GM23338 (cell line): ENCODE measurements at regions not wholly inside any gene's neighbourhood (a gene's known extent, or its start where the extent isn't known, plus 50 kb on each side); places are given as distances from the start of the nearest gene placed in this dataset.

Experiments
- ATAC-seq: fragments of 200-7000 bp; cut with Tn5 transposase; 3 replicates; pipeline ENCODE4 v1.9.1; 2020
- DNase-seq: peaks from one replicate; pipeline ENCODE4 v3.0.0-alpha.2; 2015; ENCODE audit warnings: low spot score
- H2AFZ ChIP-seq: fragments of 200-600 bp; sonication (generic); 2 replicates; pipeline ENCODE4 v1.8.0; 2016; ENCODE audit warnings: antibody characterized with exemption, mild to moderate bottlenecking, moderate library complexity
- H3F3A ChIP-seq: fragments of 200-600 bp; sonication (generic); replicated peaks from 2 replicates; pipeline ENCODE4 v1.8.0; 2017; ENCODE audit warnings: antibody characterized with exemption, mixed run types, low read depth
- H3K27ac ChIP-seq: fragments of 200-600 bp; sonication (generic); 2 replicates; pipeline ENCODE4 v1.6.1; 2016; ENCODE audit warnings: low read depth
- H3K27me3 ChIP-seq: fragments of 200-600 bp; sonication (generic); 2 replicates; pipeline ENCODE4 v1.8.0; 2016; ENCODE audit warnings: mild to moderate bottlenecking, mixed run types, moderate library complexity; ENCODE audit not compliant: insufficient read depth
- H3K36me3 ChIP-seq: fragments of 200-600 bp; sonication (generic); 2 replicates; pipeline ENCODE4 v1.8.0; 2016; ENCODE audit warnings: mild to moderate bottlenecking; ENCODE audit not compliant: insufficient read depth
- H3K4me1 ChIP-seq: fragments of 200-600 bp; sonication (generic); 2 replicates; pipeline ENCODE4 v1.8.0; 2016; ENCODE audit warnings: mild to moderate bottlenecking, moderate library complexity; ENCODE audit not compliant: insufficient read depth
- H3K4me2 ChIP-seq: fragments of 200-600 bp; sonication (generic); 2 replicates; pipeline ENCODE4 v1.7.1; 2017; ENCODE audit warnings: mixed run types
- H3K4me3 ChIP-seq: fragments of 200-600 bp; sonication (generic); 2 replicates; pipeline ENCODE4 v1.6.1; 2016; ENCODE audit warnings: mixed run types
- H3K79me2 ChIP-seq: fragments of 200-600 bp; sonication (generic); replicated peaks from 2 replicates; pipeline ENCODE4 v1.8.0; 2017; ENCODE audit warnings: mild to moderate bottlenecking; ENCODE audit not compliant: insufficient read depth
- H3K9me2 ChIP-seq: fragments of 200-600 bp; sonication (generic); 2 replicates; pipeline ENCODE4 v1.8.0; 2017; ENCODE audit not compliant: insufficient read depth
- H4K20me1 ChIP-seq: fragments of 200-600 bp; sonication (generic); replicated peaks from 2 replicates; pipeline ENCODE4 v1.8.0; 2017; ENCODE audit warnings: mild to moderate bottlenecking; ENCODE audit not compliant: insufficient read depth
- H3K27ac Mint-ChIP-seq: 2 replicates; pipeline ENCODE4 v1.8.0; 2020; ENCODE audit warnings: inconsistent platforms, mild to moderate bottlenecking, moderate library complexity, mixed read lengths
- H3K27me3 Mint-ChIP-seq: 3 replicates; pipeline ENCODE4 v1.8.0; 2022; ENCODE audit warnings: low read depth, mild to moderate bottlenecking, moderate library complexity, mixed read lengths, inconsistent platforms; ENCODE audit not compliant: insufficient read depth, poor library complexity
- H3K36me3 Mint-ChIP-seq: 3 replicates; pipeline ENCODE4 v1.8.0; 2021; ENCODE audit warnings: low read depth, mild to moderate bottlenecking, inconsistent platforms, moderate library complexity, mixed read lengths
- H3K4me1 Mint-ChIP-seq: 3 replicates; pipeline ENCODE4 v1.8.0; 2020; ENCODE audit warnings: mild to moderate bottlenecking, inconsistent platforms, mixed read lengths
- H3K4me3 Mint-ChIP-seq: 3 replicates; pipeline ENCODE4 v1.8.0; 2021; ENCODE audit warnings: moderate library complexity, mild to moderate bottlenecking, inconsistent platforms, mixed read lengths
- H3K9me3 Mint-ChIP-seq: 3 replicates; pipeline ENCODE4 v1.8.0; 2020; ENCODE audit warnings: moderate library complexity, mild to moderate bottlenecking, inconsistent platforms, mixed read lengths
- ZNF331 ChIP-seq: fragments of 250-450 bp; sonication (Bioruptor Pico); IDR thresholded peaks from 2 replicates; pipeline ENCODE4 v1.5.0; 2020; ENCODE audit warnings: low read depth, mild to moderate bottlenecking, moderate library complexity
- TF ChIP-seq, protein P1 (sequence below): IDR thresholded peaks from one replicate; pipeline ENCODE4 v1.6.1; 2018; ENCODE audit warnings: antibody characterized with exemption; ENCODE audit not compliant: unreplicated experiment
- TF ChIP-seq, protein P2 (sequence below): IDR thresholded peaks from 2 replicates; pipeline ENCODE4 v1.6.1; 2016; ENCODE audit warnings: antibody characterized with exemption
- TF ChIP-seq, protein P3 (sequence below), 2 experiments: fragments of 200-600 bp in 1 of 2; sonication (generic) in 1 of 2; conservative IDR thresholded peaks; 2 replicates each; pipeline versions ENCODE4 v1.5.1 to v1.6.1; 2016 to 2017; ENCODE audit warnings: antibody characterized with exemption in 2 of 2, low read depth in 2 of 2, mild to moderate bottlenecking in 2 of 2, moderate library complexity in 1 of 2
- TF ChIP-seq, protein P4 (sequence below): fragments of 250-450 bp; sonication (Bioruptor Pico); IDR thresholded peaks from 2 replicates; pipeline ENCODE4 v1.5.0; 2020; ENCODE audit warnings: mild to moderate bottlenecking, moderate library complexity

DNA sequence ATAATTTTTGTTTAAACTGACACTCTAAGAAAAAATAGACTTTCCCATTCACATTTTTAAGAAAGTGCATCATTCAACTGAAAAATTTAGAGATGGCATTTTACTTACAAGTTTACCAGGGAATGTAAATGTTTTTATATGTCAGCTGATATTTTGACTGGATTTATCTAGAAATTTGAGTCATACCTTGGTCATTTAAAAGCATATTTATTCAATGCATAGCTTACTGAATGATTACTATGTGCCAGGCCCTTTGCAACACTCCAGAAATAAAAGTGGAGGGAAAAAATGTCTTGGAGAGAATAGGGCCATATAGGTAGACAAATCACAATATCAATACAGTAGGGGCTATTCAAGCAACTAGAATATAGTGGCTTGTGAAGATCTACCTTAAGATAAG lies 98.4 kb upstream of the FAM3C start (continued):
- TF ChIP-seq, protein P1, sequence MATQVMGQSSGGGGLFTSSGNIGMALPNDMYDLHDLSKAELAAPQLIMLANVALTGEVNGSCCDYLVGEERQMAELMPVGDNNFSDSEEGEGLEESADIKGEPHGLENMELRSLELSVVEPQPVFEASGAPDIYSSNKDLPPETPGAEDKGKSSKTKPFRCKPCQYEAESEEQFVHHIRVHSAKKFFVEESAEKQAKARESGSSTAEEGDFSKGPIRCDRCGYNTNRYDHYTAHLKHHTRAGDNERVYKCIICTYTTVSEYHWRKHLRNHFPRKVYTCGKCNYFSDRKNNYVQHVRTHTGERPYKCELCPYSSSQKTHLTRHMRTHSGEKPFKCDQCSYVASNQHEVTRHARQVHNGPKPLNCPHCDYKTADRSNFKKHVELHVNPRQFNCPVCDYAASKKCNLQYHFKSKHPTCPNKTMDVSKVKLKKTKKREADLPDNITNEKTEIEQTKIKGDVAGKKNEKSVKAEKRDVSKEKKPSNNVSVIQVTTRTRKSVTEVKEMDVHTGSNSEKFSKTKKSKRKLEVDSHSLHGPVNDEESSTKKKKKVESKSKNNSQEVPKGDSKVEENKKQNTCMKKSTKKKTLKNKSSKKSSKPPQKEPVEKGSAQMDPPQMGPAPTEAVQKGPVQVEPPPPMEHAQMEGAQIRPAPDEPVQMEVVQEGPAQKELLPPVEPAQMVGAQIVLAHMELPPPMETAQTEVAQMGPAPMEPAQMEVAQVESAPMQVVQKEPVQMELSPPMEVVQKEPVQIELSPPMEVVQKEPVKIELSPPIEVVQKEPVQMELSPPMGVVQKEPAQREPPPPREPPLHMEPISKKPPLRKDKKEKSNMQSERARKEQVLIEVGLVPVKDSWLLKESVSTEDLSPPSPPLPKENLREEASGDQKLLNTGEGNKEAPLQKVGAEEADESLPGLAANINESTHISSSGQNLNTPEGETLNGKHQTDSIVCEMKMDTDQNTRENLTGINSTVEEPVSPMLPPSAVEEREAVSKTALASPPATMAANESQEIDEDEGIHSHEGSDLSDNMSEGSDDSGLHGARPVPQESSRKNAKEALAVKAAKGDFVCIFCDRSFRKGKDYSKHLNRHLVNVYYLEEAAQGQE: no peak
- TF ChIP-seq ZNF331: no peak

DNA sequence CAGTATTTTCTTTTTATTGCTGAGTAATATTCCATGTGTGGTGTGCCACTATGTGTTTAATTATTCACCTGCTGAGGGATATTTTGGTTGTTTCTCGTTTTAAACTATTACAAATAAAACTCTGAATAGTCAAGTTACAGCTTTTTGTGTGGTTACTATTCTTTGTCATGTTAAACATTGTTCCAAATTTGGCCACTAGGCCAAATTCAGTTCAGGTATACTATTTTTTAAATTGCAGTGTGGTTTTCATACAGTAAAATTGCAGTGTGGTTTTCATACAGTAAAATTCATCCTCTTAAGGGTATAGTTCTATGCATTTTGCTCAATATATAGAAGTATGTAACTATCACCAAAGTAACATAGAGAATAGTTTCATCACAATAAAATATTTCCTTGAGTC lies 97.4 kb upstream of the FAM3C start:
- H2AFZ ChIP-seq: no peak overlapping the region
- H3F3A ChIP-seq: no peaks in the 10 kb centered on the region
- no peak overlapping the region for H3K4me3 ChIP-seq
- TF ChIP-seq, protein P2, sequence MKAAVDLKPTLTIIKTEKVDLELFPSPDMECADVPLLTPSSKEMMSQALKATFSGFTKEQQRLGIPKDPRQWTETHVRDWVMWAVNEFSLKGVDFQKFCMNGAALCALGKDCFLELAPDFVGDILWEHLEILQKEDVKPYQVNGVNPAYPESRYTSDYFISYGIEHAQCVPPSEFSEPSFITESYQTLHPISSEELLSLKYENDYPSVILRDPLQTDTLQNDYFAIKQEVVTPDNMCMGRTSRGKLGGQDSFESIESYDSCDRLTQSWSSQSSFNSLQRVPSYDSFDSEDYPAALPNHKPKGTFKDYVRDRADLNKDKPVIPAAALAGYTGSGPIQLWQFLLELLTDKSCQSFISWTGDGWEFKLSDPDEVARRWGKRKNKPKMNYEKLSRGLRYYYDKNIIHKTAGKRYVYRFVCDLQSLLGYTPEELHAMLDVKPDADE: no peak
- TF ChIP-seq, protein P3, sequence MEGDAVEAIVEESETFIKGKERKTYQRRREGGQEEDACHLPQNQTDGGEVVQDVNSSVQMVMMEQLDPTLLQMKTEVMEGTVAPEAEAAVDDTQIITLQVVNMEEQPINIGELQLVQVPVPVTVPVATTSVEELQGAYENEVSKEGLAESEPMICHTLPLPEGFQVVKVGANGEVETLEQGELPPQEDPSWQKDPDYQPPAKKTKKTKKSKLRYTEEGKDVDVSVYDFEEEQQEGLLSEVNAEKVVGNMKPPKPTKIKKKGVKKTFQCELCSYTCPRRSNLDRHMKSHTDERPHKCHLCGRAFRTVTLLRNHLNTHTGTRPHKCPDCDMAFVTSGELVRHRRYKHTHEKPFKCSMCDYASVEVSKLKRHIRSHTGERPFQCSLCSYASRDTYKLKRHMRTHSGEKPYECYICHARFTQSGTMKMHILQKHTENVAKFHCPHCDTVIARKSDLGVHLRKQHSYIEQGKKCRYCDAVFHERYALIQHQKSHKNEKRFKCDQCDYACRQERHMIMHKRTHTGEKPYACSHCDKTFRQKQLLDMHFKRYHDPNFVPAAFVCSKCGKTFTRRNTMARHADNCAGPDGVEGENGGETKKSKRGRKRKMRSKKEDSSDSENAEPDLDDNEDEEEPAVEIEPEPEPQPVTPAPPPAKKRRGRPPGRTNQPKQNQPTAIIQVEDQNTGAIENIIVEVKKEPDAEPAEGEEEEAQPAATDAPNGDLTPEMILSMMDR (conservative IDR thresholded peaks at IDR 0.05; ENCODE audit: low read depth in 2 of 2): peak in 1 of 2 experiments; percentile 27; a peak in 1 of 4 replicates
- Mint-ChIP-seq H3K4me1 (peaks cover 16% of the 10 kb centered on the region), H3K4me3 (no peak overlapping the region), H3K9me3 (peaks cover 14% of the 10 kb centered on the region; the same call in 2 of the 3 replicates), H3K27ac (no peak overlapping the region), H3K36me3 (peaks cover 8% of the 10 kb centered on the region; the same call in 2 of the 3 replicates), H3K27me3 (no peaks in the 10 kb centered on the region)
- H3K27ac ChIP-seq: no peak overlapping the region
- H3K9me2 ChIP-seq: no peaks in the 10 kb centered on the region
- no peak overlapping the region for H3K4me2 ChIP-seq
- H3K79me2 ChIP-seq: no peaks in the 10 kb centered on the region
- ATAC-seq (no peak), DNase-seq (no peak)
- H3K4me1 ChIP-seq: 0 out of 2 replicates have a peak, but pooled peaks cover 6% of the 10 kb centered on the region
- H3K36me3 ChIP-seq: no peaks in the 10 kb centered on the region
- no peaks in the 10 kb centered on the region for H4K20me1 ChIP-seq
- H3K27me3 ChIP-seq: no peaks in the 10 kb centered on the region

DNA sequence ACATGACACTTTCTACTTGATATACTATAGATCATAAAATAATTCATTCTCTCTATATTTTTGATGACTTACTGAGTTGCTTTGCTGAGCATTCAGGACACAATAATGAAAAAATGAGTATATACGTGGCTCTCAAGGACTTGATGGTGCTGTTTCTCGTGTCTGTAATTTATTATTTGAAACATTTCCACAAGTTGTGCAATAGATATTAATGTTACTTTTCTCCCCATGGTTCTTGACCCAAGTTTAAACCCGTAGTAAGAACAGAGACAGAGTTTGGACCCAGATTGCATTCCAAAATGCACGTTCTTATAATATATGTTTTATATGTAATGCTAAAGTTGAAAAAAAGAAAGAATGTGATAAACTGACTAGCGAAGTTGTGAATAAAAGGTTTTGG lies 94.2 kb upstream of the FAM3C start:
- Mint-ChIP-seq H3K27ac (no peak overlapping the region), H3K27me3 (no peaks in the 10 kb centered on the region), H3K4me1 (peaks cover 24% of the 10 kb centered on the region), H3K36me3 (no peaks in the 10 kb centered on the region), H3K4me3 (no peak overlapping the region), H3K9me3 (no peaks in the 10 kb centered on the region; the same call in 2 of the 3 replicates)
- no peaks in the 10 kb centered on the region for H3K79me2 ChIP-seq
- H3K4me2 ChIP-seq: no peak overlapping the region
- no peaks in the 10 kb centered on the region for H4K20me1 ChIP-seq
- no peak overlapping the region for H2AFZ ChIP-seq
- H3K4me3 ChIP-seq: no peak overlapping the region
- DNase-seq: no peak
- H3K4me1 ChIP-seq: peaks cover 6% of the 10 kb centered on the region; the same call in 1 of the 2 replicates
- no peaks in the 10 kb centered on the region; the same call in 1 of the 2 replicates for H3K9me2 ChIP-seq
- no peaks in the 10 kb centered on the region for H3F3A ChIP-seq
- no peaks in the 10 kb centered on the region for H3K27me3 ChIP-seq
- H3K36me3 ChIP-seq: no peaks in the 10 kb centered on the region
- ATAC-seq: no peak
- H3K27ac ChIP-seq: no peak overlapping the region
- TF ChIP-seq, protein P4, sequence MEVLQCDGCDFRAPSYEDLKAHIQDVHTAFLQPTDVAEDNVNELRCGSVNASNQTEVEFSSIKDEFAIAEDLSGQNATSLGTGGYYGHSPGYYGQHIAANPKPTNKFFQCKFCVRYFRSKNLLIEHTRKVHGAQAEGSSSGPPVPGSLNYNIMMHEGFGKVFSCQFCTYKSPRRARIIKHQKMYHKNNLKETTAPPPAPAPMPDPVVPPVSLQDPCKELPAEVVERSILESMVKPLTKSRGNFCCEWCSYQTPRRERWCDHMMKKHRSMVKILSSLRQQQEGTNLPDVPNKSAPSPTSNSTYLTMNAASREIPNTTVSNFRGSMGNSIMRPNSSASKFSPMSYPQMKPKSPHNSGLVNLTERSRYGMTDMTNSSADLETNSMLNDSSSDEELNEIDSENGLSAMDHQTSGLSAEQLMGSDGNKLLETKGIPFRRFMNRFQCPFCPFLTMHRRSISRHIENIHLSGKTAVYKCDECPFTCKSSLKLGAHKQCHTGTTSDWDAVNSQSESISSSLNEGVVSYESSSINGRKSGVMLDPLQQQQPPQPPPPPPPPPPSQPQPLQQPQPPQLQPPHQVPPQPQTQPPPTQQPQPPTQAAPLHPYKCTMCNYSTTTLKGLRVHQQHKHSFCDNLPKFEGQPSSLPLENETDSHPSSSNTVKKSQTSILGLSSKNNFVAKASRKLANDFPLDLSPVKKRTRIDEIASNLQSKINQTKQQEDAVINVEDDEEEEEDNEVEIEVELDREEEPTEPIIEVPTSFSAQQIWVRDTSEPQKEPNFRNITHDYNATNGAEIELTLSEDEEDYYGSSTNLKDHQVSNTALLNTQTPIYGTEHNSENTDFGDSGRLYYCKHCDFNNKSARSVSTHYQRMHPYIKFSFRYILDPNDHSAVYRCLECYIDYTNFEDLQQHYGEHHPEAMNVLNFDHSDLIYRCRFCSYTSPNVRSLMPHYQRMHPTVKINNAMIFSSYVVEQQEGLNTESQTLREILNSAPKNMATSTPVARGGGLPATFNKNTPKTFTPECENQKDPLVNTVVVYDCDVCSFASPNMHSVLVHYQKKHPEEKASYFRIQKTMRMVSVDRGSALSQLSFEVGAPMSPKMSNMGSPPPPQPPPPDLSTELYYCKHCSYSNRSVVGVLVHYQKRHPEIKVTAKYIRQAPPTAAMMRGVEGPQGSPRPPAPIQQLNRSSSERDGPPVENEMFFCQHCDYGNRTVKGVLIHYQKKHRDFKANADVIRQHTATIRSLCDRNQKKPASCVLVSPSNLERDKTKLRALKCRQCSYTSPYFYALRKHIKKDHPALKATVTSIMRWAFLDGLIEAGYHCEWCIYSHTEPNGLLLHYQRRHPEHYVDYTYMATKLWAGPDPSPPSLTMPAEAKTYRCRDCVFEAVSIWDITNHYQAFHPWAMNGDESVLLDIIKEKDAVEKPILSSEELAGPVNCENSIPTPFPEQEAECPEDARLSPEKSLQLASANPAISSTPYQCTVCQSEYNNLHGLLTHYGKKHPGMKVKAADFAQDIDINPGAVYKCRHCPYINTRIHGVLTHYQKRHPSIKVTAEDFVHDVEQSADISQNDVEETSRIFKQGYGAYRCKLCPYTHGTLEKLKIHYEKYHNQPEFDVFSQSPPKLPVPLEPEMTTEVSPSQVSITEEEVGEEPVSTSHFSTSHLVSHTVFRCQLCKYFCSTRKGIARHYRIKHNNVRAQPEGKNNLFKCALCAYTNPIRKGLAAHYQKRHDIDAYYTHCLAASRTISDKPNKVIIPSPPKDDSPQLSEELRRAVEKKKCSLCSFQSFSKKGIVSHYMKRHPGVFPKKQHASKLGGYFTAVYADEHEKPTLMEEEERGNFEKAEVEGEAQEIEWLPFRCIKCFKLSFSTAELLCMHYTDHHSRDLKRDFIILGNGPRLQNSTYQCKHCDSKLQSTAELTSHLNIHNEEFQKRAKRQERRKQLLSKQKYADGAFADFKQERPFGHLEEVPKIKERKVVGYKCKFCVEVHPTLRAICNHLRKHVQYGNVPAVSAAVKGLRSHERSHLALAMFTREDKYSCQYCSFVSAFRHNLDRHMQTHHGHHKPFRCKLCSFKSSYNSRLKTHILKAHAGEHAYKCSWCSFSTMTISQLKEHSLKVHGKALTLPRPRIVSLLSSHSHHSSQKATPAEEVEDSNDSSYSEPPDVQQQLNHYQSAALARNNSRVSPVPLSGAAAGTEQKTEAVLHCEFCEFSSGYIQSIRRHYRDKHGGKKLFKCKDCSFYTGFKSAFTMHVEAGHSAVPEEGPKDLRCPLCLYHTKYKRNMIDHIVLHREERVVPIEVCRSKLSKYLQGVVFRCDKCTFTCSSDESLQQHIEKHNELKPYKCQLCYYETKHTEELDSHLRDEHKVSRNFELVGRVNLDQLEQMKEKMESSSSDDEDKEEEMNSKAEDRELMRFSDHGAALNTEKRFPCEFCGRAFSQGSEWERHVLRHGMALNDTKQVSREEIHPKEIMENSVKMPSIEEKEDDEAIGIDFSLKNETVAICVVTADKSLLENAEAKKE (CRISPR knock-in tag): no peak
